ENCODE measurements at regions not wholly inside any gene's neighbourhood (a gene's known extent, or its start where the extent isn't known, plus 50 kb on each side); places are given as distances from the start of the nearest gene placed in this dataset.

- Histone ChIP-seq H2AFZ (ENCODE audit: low read length) (no peak overlapping the region), H3F3A (ENCODE audit: low read depth) (no peaks in the 10 kb centered on the region), H3K36me3 (ENCODE audit: insufficient read depth, low read length) (no peaks in the 10 kb centered on the region), H3K27me3 (ENCODE audit: insufficient read depth, low read length, poor library complexity, severe bottlenecking) (no peaks in the 10 kb centered on the region), H3K4me2 (ENCODE audit: low read depth, low read length, poor library complexity, severe bottlenecking) (no peak overlapping the region), H3K4me1 (ENCODE audit: insufficient read depth, low read length, poor library complexity, severe bottlenecking) (no peaks in the 10 kb centered on the region), H3K9me2 (replicated peaks; ENCODE audit: low read depth, low read length) (no peaks in the 10 kb centered on the region), H3K9ac (ENCODE audit: low read depth, low read length, poor library complexity, severe bottlenecking) (no peak overlapping the region), H3K9me3 (ENCODE audit: insufficient read depth, low read depth, low read length) (no peaks in the 10 kb centered on the region), H4K20me1 (ENCODE audit: insufficient read depth, low read length, poor library complexity, severe bottlenecking) (no peaks in the 10 kb centered on the region), H3K79me2 (ENCODE audit: insufficient read depth, low read length) (no peaks in the 10 kb centered on the region), H3K4me3 (ENCODE audit: low read length, poor library complexity, severe bottlenecking) (no peak overlapping the region)
- TF ChIP-seq EZH2phosphoT487 (IDR thresholded peaks at IDR 0.05; ENCODE audit: borderline replicate concordance) (no peak), CTCF (conservative IDR thresholded peaks at IDR 0.05; ENCODE audit: low read length) (no peak)
Measured at GRCh38 chr3:38966811-38967692, 84.7 kb downstream of the SCN11A start.

- H3F3A ChIP-seq (ENCODE audit: low read depth), result no peaks in the 10 kb centered on the region
- no peak overlapping the region for H3K9ac ChIP-seq (ENCODE audit: low read depth, low read length, poor library complexity, severe bottlenecking)
- H3K9me2 ChIP-seq (replicated peaks; ENCODE audit: low read depth, low read length), result no peaks in the 10 kb centered on the region
- H3K4me1 ChIP-seq (ENCODE audit: insufficient read depth, low read length, poor library complexity, severe bottlenecking), result peaks cover 8% of the 10 kb centered on the region
- H3K9me3 ChIP-seq (ENCODE audit: insufficient read depth, low read depth, low read length), result no peaks in the 10 kb centered on the region
- no peaks in the 10 kb centered on the region for H4K20me1 ChIP-seq (ENCODE audit: insufficient read depth, low read length, poor library complexity, severe bottlenecking)
- H3K27me3 ChIP-seq (ENCODE audit: insufficient read depth, low read length, poor library complexity, severe bottlenecking), result no peaks in the 10 kb centered on the region
- no peak for TF ChIP-seq EZH2phosphoT487 (IDR thresholded peaks at IDR 0.05; ENCODE audit: borderline replicate concordance)
- TF ChIP-seq CTCF (conservative IDR thresholded peaks at IDR 0.05; ENCODE audit: low read length), result no peak
- no peak overlapping the region for H3K4me2 ChIP-seq (ENCODE audit: low read depth, low read length, poor library complexity, severe bottlenecking)
- no peaks in the 10 kb centered on the region for H3K36me3 ChIP-seq (ENCODE audit: insufficient read depth, low read length)
- H3K79me2 ChIP-seq (ENCODE audit: insufficient read depth, low read length), result no peaks in the 10 kb centered on the region
- no peak overlapping the region for H2AFZ ChIP-seq (ENCODE audit: low read length)
- no peak overlapping the region for H3K4me3 ChIP-seq (ENCODE audit: low read length, poor library complexity, severe bottlenecking)
Measured at GRCh38 chr3:38964646-38965045, 87.1 kb downstream of the SCN11A start.

GRCh38 chr3:38964204-38964603, 87.5 kb downstream of the SCN11A start:
- Histone ChIP-seq H3K9me2 (replicated peaks; ENCODE audit: low read depth, low read length) (no peaks in the 10 kb centered on the region), H3F3A (ENCODE audit: low read depth) (no peaks in the 10 kb centered on the region), H3K4me1 (ENCODE audit: insufficient read depth, low read length, poor library complexity, severe bottlenecking) (peaks cover 11% of the 10 kb centered on the region), H3K27me3 (ENCODE audit: insufficient read depth, low read length, poor library complexity, severe bottlenecking) (no peaks in the 10 kb centered on the region), H3K36me3 (ENCODE audit: insufficient read depth, low read length) (no peaks in the 10 kb centered on the region), H3K9ac (ENCODE audit: low read depth, low read length, poor library complexity, severe bottlenecking) (no peak overlapping the region), H3K9me3 (ENCODE audit: insufficient read depth, low read depth, low read length) (no peaks in the 10 kb centered on the region), H3K4me3 (ENCODE audit: low read length, poor library complexity, severe bottlenecking) (no peak overlapping the region), H3K4me2 (ENCODE audit: low read depth, low read length, poor library complexity, severe bottlenecking) (no peak overlapping the region), H4K20me1 (ENCODE audit: insufficient read depth, low read length, poor library complexity, severe bottlenecking) (no peaks in the 10 kb centered on the region), H2AFZ (ENCODE audit: low read length) (no peak overlapping the region), H3K79me2 (ENCODE audit: insufficient read depth, low read length) (no peaks in the 10 kb centered on the region)
- TF ChIP-seq CTCF (conservative IDR thresholded peaks at IDR 0.05; ENCODE audit: low read length) (no peak), EZH2phosphoT487 (IDR thresholded peaks at IDR 0.05; ENCODE audit: borderline replicate concordance) (no peak)

All from Loucy (cell line).